GOT3 (cell line): ENCODE measurements at regions not wholly inside any gene's neighbourhood (a gene's known extent, or its start where the extent isn't known, plus 50 kb on each side); places are given as distances from the start of the nearest gene placed in this dataset.

Experiments used
- DNase-seq: peaks from one replicate; lab custom pipeline; 2025; ENCODE audit warnings: mixed read lengths; lab: John Stamatoyannopoulos, UW

- DNase-seq: no peak
Observed at GRCh38 chr7:131267631-131268030, 60.0 kb upstream of the MKLN1 start.

DNA sequence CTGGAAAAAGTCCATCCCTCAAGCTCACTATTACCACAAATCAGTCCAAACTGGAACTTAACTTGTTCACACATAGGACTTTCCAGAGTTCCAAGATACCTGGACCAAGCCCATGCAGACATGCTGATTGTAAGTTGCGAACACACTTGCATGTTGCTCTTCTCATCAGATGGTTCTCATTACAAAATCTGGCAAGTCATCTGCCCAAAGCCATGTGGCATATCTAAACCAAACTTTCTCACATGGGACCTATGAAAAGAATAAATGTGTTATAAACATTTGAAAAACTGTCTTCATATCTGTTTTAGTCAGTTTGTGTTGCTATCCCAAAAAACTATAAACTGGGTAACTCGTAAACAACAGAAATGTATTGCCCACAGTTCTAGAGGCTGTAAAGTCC lies 58.8 kb upstream of the MKLN1 start:
- no peak for DNase-seq

DNA sequence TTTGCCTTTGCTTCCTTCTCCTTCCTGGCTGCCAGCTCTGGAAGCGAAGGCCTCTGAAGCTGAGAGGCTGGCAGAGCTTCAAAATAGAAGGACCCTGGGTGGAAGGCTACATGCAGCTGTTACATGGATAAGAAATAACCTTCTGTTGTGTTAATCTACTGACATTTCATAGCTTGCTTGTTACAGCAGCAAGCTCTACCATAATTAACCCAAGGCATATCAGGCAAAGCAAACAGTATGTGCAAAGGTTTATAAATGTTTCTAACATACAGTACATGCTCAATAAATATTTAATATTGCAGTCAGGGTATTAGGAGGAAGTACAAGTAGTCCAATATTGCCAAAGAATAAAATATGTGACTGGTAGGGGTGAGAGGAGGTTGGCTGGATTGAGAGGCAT lies 55.6 kb upstream of the MKLN1 start:
- no peak for DNase-seq

DNA sequence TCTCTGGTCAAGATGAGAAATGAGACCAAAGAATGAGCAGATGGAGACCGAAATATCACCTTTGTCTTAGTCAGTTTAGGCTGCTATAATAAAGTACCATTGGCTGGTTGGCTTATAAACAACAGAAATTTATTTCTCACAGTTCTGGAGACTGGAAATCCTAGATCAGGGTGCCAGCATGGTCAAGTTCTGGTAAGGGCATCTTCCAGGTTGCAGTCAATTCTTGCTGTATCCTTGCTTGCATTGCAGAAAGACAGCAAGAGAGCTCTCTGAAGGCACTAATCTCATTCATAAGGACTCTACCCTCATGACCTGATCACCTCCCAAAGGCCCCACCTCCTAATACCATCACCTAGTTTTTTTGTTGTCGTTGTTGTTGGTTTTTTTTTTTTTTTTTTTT lies 52.7 kb upstream of the MKLN1 start:
- DNase-seq: no peak

DNA sequence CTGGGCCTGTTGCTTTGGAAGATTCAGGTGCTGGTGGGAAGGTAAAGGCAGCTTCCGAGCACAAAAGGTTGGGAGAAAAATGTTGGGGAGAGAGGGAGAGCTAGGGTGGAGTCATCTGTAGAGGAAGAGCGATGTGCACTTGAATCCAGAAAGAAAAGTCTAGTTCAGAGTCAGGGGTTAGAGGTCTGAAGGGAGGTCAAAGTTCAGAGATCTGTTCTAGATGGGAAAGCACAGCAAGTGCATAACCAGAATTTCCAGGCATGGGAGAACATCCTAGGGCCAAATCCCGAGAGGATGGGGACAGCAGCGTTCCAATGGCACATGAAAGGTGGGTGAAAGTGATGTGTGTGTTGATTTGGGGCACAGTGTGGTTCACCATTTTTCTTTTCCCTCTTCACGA lies 51.5 kb upstream of the MKLN1 start:
- no peak for DNase-seq

DNA sequence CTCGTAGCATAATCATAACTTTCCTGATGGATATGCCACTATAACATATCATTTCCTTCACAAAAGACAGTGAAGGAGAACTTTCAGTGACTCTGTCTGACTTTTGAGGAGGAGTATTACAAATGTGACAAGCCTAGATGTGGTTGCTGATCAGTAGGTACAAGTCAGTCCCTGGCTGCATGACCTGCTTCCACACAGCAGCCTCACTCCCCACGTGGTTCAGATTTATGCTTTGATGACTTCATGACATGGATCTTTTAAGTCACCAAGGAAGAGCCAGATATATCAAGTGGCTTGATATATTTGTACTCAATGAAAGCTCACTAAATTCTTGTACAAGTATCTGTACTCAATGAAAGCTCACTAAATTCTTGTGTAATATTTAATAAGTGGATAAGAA lies 50.9 kb upstream of the MKLN1 start:
- no peak for DNase-seq
